ENCODE measurements at regions not wholly inside any gene's neighbourhood (a gene's known extent, or its start where the extent isn't known, plus 50 kb on each side); places are given as distances from the start of the nearest gene placed in this dataset.
"Not testable (repeated sequence)": the region's sequence is repeated elsewhere in the genome, so short reads cannot be mapped to it uniquely, and the experiment has no call there.

DNA sequence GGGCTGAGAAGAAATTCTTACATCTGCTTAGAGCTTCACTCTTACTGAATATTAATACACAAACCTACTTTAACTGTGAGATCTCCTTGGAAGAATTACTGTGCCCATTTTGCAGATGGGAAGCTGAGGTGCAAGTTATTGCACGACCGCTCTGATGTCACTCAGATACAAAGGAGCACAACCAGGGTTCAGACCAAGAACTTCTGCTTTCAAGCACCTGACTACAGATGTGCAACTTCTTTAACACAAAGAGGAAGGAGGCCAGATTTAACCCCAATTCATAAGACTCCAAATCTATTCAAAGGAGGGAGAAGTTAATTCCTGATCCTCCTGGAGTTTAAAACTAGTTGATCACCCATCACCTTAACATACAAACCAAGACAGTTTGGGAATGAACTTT lies 232.6 kb downstream of the VRK1 start:
- no peak for DNase-seq (ENCODE audit: low read depth in 3 of 3)

GRCh38 chr14:97031530-97031929 lies 234.3 kb downstream of the VRK1 start:
- DNase-seq (ENCODE audit: low read depth in 3 of 3): no peak

GRCh38 chr14:97033556-97034081 lies 236.4 kb downstream of the VRK1 start:
- no peak for DNase-seq (ENCODE audit: low read depth in 3 of 3)

- no peak for DNase-seq (ENCODE audit: low read depth in 3 of 3)
Observed at GRCh38 chr14:97036086-97036852, 239.1 kb downstream of the VRK1 start.

DNA sequence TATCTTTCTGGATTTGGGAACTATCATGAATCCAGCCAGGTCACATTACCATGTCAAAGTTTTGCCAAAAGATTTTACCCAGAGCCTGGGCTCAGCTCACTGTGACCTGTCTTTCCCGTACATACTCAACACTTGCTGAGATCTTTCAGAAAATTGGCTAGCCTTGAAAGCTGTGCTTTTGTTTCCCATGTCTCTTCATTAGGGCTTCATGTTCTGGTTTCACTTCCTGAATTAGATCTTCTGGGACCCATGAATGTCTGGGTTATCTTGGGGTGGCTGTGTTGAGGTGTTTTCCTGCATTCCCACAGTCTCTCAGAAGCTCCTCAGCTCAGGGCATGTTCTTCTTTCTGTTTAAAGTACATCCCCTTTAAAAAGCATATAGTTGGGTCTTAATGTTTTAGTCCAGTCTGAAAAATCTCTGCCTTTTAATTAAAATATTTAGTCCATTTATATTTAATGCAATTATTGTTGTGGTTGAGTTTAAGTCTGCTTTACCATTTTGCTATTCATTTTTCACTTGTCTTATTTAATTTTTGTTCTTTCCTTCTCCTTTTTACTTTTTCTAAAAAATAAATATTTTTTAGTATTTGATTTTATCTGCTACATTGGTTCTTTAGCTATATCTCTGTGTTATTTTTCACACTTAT lies 242.7 kb downstream of the VRK1 start:
- DNase-seq (ENCODE audit: low read depth in 3 of 3): no peak

GRCh38 chr14:97046967-97047366 lies 249.8 kb downstream of the VRK1 start:
- no peak for DNase-seq (ENCODE audit: low read depth in 3 of 3)

DNA sequence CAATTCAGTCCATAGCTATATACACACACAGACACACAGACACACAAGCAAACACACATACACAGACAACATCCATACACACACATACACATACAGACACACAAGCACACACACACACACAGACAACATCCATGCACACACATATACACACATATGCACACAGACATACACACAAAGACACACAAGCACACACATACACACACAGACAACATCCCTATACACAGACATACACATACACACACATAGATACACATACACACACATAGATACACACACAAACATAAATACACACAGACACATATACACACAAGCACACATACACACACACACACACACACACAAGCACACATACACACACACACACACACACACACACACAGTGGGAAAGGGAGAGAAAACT lies 254.8 kb downstream of the VRK1 start:
- no peak for DNase-seq (ENCODE audit: low read depth in 3 of 3)

GRCh38 chr14:97053941-97054340 lies 256.8 kb downstream of the VRK1 start:
- DNase-seq (ENCODE audit: low read depth in 3 of 3): no peak

GRCh38 chr14:97055355-97055754 lies 258.2 kb downstream of the VRK1 start:
- no peak for DNase-seq (ENCODE audit: low read depth in 3 of 3)

DNA sequence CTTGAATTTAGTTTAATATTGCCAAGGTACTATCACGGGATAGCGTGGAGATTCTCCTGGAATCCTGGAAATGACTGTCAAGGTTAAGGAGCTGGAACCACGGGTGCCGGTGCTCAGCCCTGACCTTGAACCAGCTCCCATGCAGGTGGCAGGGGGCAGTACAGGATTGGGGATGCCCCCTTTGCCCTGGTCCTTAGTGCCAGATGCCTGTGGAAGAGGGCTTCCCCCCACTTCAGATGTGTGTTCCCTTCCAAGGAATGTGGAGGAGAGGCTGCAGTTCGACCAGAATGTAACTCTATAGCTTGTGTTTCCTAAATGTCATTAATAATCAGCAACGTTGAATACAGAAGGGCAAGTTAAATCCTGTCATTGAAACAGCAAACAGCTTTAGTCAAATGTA lies 258.9 kb downstream of the VRK1 start:
- no peak for DNase-seq (ENCODE audit: low read depth in 3 of 3)

DNA sequence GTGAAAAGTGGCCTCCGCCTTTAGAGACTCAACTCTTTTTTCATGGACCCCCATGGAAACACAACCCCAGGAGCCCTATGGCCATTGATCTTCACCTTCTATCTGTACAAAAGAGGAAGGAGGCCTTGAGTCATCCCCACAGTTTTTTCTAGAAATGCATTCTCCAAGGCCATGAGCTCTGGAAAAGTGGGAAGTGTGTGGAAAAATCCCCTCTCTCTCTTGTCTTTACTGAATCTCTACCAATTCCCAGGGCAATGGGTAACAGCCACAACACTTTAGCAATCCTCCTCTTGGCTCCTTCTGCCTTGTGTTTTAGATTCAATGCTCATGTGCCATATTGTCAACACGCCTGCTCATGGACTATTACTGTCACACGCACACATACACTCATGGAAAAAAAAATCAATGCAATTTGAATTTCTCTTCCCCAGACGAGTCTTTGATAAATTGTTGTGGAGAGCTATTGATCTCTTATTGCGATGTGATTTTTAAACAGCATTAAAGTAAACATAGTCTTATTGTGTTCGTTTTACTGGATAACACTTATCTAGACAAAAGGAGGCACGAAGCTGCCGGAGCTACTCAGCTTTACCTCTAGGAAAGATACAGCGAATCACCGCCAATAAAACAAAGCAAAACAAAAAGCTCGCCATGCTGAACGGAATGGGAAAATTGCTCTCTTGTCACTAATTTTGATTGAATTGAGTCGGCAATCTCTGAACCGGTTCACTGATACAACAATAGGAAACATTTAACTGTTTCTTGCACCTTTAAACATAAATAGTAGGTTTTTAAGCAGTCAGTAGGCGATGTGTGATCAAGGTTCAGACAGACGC lies 260.3 kb downstream of the VRK1 start:
- no peak for DNase-seq (ENCODE audit: low read depth in 3 of 3)

DNA sequence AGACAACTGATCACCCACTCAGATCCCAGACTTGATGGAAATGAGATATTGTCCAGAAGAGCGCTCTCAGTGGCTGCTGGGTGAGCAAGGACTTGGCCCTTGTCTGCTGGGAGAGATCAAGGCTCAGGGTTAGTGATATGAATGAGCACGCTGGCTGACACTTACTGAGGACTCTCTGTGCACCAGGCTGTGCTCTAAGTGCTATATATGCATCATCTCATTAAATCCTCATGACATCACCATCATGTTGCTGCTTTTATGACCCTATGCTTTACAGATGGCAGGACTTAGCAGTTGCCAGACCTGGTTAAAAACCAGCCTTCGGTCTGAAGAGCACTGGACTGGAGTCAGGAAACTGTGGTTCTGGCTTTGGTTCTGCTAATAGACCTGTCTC lies 260.9 kb downstream of the VRK1 start:
- DNase-seq (ENCODE audit: low read depth in 3 of 3): no peak

DNA sequence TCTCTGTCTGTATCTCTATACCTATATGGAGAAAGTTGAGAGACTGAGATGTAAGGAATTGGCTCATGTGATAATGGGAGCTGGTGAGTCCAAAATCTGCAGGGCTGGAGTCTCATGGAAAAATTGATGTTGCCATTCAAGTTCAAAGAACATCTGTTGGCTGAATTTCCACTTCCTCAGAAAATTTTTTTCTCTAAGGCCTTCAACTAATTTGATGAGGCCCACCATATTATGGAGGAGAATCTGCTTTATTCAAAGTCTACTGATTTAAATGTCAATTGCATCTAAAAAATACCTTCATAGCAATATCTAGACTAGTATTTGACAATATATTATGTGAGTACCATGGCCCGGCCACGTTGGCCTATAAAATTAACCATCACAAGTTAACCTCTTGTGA lies 261.4 kb downstream of the VRK1 start:
- no peak for DNase-seq (ENCODE audit: low read depth in 3 of 3)

- DNase-seq (ENCODE audit: low read depth in 3 of 3): no peak
Observed at GRCh38 chr14:97061198-97061597, 264.0 kb downstream of the VRK1 start.

- no peak for DNase-seq (ENCODE audit: low read depth in 3 of 3)
Observed at GRCh38 chr14:97061714-97062113, 264.5 kb downstream of the VRK1 start.

GRCh38 chr14:97065305-97066067 lies 268.3 kb downstream of the VRK1 start:
- no peak for DNase-seq (ENCODE audit: low read depth in 3 of 3)

DNA sequence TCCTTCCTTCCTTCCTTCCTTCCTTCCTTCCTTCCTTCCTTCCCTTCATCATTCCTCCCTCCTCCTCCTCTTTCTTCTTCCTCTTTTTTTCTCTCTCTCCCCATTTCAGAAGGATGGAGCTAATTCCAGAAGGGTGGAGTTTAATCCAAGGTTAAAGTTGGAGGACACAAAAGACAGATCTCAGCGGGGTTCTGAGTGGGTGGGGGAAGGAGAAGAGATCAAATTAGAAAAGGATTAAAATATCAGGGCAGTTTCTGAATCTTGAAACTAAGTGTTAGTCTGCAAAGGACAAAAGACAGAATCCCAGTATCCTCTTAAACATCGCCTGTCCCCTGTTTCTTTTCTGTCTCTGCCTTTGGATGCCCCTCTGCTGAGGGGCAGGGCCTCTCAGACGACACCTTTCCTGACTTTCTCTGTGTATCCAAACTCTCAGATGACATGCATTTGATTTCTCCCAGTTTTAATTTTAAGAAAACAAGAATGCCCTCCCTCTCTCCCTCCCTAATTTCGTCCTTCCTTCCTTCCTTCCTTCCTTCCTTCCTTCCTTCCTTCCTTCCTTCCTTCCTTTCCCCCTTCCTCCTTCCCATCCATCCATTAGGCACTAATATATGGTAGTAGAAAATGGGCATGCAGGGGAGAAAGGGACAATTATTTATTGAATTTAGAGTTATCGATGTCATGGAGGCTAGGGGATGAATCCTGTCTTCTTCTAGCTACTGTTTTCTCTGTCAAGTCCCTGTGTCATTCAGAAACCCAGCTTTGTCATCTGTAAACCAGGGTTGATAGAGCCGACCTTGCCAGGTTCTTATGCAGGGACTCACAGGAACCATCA lies 269.1 kb downstream of the VRK1 start:
- DNase-seq (ENCODE audit: low read depth in 3 of 3): no peak

DNA sequence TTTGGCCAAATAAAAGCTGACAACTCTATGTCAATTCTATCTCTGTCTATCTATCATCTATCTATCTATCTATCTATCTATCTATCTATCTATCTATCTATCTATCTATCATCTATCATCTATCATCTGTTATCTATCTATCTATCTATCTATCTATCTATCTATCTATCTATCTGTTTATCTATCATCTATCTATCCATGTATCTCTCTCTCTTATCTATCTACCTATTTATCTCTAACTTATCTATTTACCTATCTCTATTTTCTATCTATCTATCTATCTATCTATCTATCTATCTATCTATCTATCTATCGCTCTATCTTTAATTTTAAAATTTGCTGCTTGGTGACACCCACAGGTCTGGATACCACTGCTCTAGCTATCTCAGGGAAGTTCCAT lies 271.1 kb downstream of the VRK1 start:
- not testable (repeated sequence) for DNase-seq (ENCODE audit: low read depth in 3 of 3)

GRCh38 chr14:97070259-97070658 lies 273.1 kb downstream of the VRK1 start:
- DNase-seq (ENCODE audit: low read depth in 3 of 3): no peak

DNA sequence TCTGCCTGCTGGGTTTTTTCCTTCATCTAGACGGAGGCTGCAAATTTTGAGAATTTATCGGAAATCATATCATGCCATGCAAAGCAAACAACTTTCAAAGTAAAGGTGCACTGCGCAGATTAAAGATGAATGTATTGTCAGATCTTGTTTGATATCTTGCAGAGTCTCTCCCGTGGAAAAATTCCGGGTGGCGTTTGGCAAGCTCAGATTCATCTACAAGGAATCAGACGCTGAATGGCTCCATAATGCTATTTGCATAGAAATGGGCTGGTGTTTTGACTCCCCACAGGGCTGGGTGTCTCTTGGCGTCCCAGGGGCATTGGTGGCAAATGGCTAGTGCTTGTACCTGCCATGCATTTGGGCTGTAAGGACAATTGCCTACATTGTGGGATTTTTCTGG lies 274.0 kb downstream of the VRK1 start:
- DNase-seq (ENCODE audit: low read depth in 3 of 3): no peak

DNA sequence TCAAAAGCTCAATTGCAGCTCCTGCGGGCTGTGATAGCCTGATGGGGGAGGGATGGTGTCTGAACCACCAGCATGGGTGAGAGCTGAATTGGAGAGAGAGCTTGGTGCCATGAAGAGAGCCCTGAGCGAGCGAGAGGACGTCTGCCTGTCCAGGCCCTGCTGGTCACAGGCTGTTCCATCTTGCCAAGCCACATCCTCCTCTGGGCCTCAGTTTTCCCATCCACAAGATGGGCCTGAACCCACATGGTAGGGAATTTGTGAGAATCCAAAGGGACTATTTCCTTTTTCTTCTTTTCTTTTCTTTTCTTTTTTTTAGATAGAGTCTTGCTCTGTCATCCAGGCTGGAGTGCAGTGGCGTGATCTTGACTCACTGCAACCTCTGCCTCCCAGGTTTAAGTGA lies 276.4 kb downstream of the VRK1 start:
- no peak for DNase-seq (ENCODE audit: low read depth in 3 of 3)

All from stimulated activated CD4-positive, alpha-beta T cell treated with anti-CD3 and anti-CD28 coated beads, TNF-alpha, amount 100 ng/mL, for 24 hours (primary cell).